OCI-LY3 (cell line): ENCODE measurements at regions not wholly inside any gene's neighbourhood (a gene's known extent, or its start where the extent isn't known, plus 50 kb on each side); places are given as distances from the start of the nearest gene placed in this dataset.

Experiments
- H2AFZ ChIP-seq: fragments of 200-600, 300-600 bp; shearing (Covaris generic); 2 replicates; pipeline ENCODE4 v1.6.0; 2014; ENCODE audit warnings: antibody characterized with exemption, low read depth, low read length
- H3K27ac ChIP-seq: fragments of 200-600, 300-600 bp; sonication (generic); 2 replicates; pipeline ENCODE4 v1.5.1; 2014; ENCODE audit warnings: mild to moderate bottlenecking, low read length, moderate library complexity, mixed read lengths
- H3K27me3 ChIP-seq: fragments of 200-600, 300-600 bp; sonication (generic); 2 replicates; pipeline ENCODE4 v1.6.1; 2014; ENCODE audit warnings: low read depth, low read length, mixed read lengths
- H3K36me3 ChIP-seq: fragments of 200-600, 300-600 bp; sonication (generic); replicated peaks from 2 replicates; pipeline ENCODE3; 2014; ENCODE audit warnings: low read depth, low read length, mixed read lengths
- H3K4me1 ChIP-seq: fragments of 300-600, 200-600 bp; sonication (generic); 2 replicates; pipeline ENCODE4 v1.6.1; 2014; ENCODE audit warnings: low read length, mixed read lengths
- H3K4me2 ChIP-seq: fragments of 200-600, 300-600 bp; sonication (generic); 2 replicates; pipeline ENCODE4 v1.6.1; 2014; ENCODE audit warnings: low read length, mixed read lengths
- H3K4me3 ChIP-seq: fragments of 300-600, 200-600 bp; sonication (generic); 2 replicates; pipeline ENCODE4 v1.5.1; 2014; ENCODE audit warnings: antibody characterized with exemption, mild to moderate bottlenecking, low read length, moderate library complexity
- H3K79me2 ChIP-seq: fragments of 300-600, 200-600 bp; shearing (Covaris generic); 2 replicates; pipeline ENCODE4 v1.6.1; 2014; ENCODE audit warnings: mild to moderate bottlenecking, low read length, mixed read lengths
- H3K9ac ChIP-seq: fragments of 300-600, 200-600 bp; shearing (Covaris generic); 2 replicates; pipeline ENCODE4 v1.6.0; 2014; ENCODE audit warnings: mild to moderate bottlenecking, low read length, moderate library complexity
- H3K9me3 ChIP-seq: fragments of 200-600, 300-600 bp; shearing (Covaris generic); 2 replicates; pipeline ENCODE4 v1.6.1; 2014; ENCODE audit warnings: low read length, mixed read lengths; ENCODE audit not compliant: insufficient read depth
- H4K20me1 ChIP-seq: fragments of 200-600, 300-600 bp; sonication (generic); 2 replicates; pipeline ENCODE4 v1.6.1; 2016; ENCODE audit warnings: low read length, mixed read lengths; ENCODE audit not compliant: insufficient read depth
- CTCF ChIP-seq: fragments of 200-600, 300-600 bp; sonication (generic); IDR thresholded peaks from 2 replicates; pipeline ENCODE4 v1.5.1; 2014; ENCODE audit warnings: antibody characterized with exemption, low read length, low read depth
- EZH2phosphoT487 ChIP-seq: fragments of 200-600 bp; shearing (Covaris generic); IDR thresholded peaks from 2 replicates; pipeline ENCODE4 v1.6.1; 2018; ENCODE audit warnings: antibody characterized with exemption, mixed run types, low read depth

DNA sequence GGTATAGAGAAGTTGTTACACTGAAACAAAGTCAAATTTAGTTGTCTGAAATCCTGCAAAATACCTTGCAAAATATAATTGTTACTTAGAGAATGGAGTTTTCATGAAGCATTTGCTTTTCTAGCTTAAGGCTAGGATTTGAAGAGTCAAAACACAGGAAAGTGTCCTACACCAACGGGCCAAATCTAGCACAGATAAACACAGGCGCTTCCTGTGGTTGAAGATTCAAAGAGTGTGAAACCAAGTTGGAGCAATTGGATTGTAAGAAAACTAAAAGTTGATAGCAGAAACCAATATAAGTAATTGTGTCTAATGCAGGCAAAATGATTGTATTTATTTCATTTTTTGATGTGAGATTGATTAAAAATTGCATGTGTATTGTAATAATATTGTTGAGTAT lies 2002.5 kb upstream of the TENM3 start:
- Histone ChIP-seq H3K9ac (no peak overlapping the region), H4K20me1 (no peaks in the 10 kb centered on the region), H3K36me3 (no peaks in the 10 kb centered on the region), H3K4me2 (no peak overlapping the region), H3K4me1 (no peaks in the 10 kb centered on the region), H2AFZ (peak overlapping the region; percentile 49), H3K27me3 (no peaks in the 10 kb centered on the region), H3K79me2 (no peaks in the 10 kb centered on the region), H3K27ac (no peak overlapping the region), H3K9me3 (no peaks in the 10 kb centered on the region), H3K4me3 (no peak overlapping the region)
- TF ChIP-seq CTCF (no peak), EZH2phosphoT487 (no peak)

- Histone ChIP-seq H3K9me3 (no peaks in the 10 kb centered on the region), H3K27ac (no peak overlapping the region), H3K27me3 (no peaks in the 10 kb centered on the region), H3K4me2 (no peak overlapping the region), H3K4me3 (no peak overlapping the region), H3K4me1 (no peaks in the 10 kb centered on the region), H2AFZ (no peak overlapping the region), H3K36me3 (no peaks in the 10 kb centered on the region), H3K79me2 (no peaks in the 10 kb centered on the region), H4K20me1 (no peaks in the 10 kb centered on the region), H3K9ac (no peak overlapping the region)
- TF ChIP-seq CTCF (no peak), EZH2phosphoT487 (no peak)
These were observed 1989.8 kb upstream of the TENM3 start for GRCh38 chr4:180253419-180253818.

GRCh38 chr4:180261346-180261745 lies 1981.9 kb upstream of the TENM3 start:
- no peaks in the 10 kb centered on the region for H3K27me3 ChIP-seq
- H3K79me2 ChIP-seq: no peaks in the 10 kb centered on the region
- no peak overlapping the region; the same call in 1 of the 2 replicates for H2AFZ ChIP-seq
- no peaks in the 10 kb centered on the region for H3K36me3 ChIP-seq
- H3K9ac ChIP-seq: no peak overlapping the region
- H3K9me3 ChIP-seq: no peaks in the 10 kb centered on the region
- no peaks in the 10 kb centered on the region for H3K4me1 ChIP-seq
- TF ChIP-seq EZH2phosphoT487 (no peak), CTCF (no peak)
- no peak overlapping the region for H3K4me3 ChIP-seq
- H3K4me2 ChIP-seq: no peak overlapping the region
- no peaks in the 10 kb centered on the region for H4K20me1 ChIP-seq
- H3K27ac ChIP-seq: no peak overlapping the region

DNA sequence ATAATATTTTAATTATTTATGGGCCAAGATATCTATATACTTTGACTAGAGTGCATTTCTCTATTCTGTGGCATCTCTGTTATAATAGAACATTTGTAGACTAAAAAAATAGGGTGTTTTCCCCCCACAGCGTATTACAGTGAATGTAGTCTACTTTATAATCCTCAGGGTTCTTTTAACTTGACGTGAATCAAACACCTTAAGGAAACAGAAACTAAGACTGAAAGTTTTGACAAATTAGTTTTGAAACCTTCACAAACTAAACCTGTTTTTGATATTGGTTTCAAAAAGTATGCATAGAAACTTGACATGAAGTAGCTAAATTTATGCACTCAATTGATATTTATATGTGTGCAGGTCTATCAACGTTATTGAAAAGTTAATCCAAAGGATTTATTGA lies 1963.1 kb upstream of the TENM3 start:
- no peak overlapping the region; the same call in 1 of the 2 replicates for H3K4me2 ChIP-seq
- no peak overlapping the region for H2AFZ ChIP-seq
- H3K9ac ChIP-seq: no peak overlapping the region
- TF ChIP-seq EZH2phosphoT487: no peak
- no peak for TF ChIP-seq CTCF
- no peak overlapping the region for H3K4me3 ChIP-seq
- no peaks in the 10 kb centered on the region for H3K27me3 ChIP-seq
- H3K36me3 ChIP-seq: no peaks in the 10 kb centered on the region
- no peaks in the 10 kb centered on the region for H3K79me2 ChIP-seq
- H3K4me1 ChIP-seq: peaks cover 5% of the 10 kb centered on the region; the same call in 1 of the 2 replicates
- H4K20me1 ChIP-seq: no peaks in the 10 kb centered on the region
- H3K27ac ChIP-seq: no peak overlapping the region
- H3K9me3 ChIP-seq: no peaks in the 10 kb centered on the region
